ENCODE measurements at regions not wholly inside any gene's neighbourhood (a gene's known extent, or its start where the extent isn't known, plus 50 kb on each side); places are given as distances from the start of the nearest gene placed in this dataset.
"Not testable (repeated sequence)": the region's sequence is repeated elsewhere in the genome, so short reads cannot be mapped to it uniquely, and the experiment has no call there.

- intact Hi-C loops (cut with micrococcal nuclease): no loop called here
Measured at GRCh38 chr13:79183231-79183630, 222.8 kb downstream of the RBM26 start.

GRCh38 chr13:79173691-79174090 lies 232.4 kb downstream of the RBM26 start:
- peaks cover 21% of the 10 kb centered on the region for H3K27me3 Mint-ChIP-seq (ENCODE audit: insufficient read depth)
- DNase-seq (ENCODE audit: low spot score); H3K27ac Mint-ChIP-seq; H3K4me1 Mint-ChIP-seq (ENCODE audit: low read depth); H3K36me3 Mint-ChIP-seq (ENCODE audit: low read depth); intact Hi-C loops (cut with micrococcal nuclease); H3K4me3 Mint-ChIP-seq: not testable (repeated sequence)
- H3K9me3 Mint-ChIP-seq: peaks cover 13% of the 10 kb centered on the region

More at GRCh38 chr13:79183231-79183630, 222.8 kb downstream of the RBM26 start:
- H3K27ac Mint-ChIP-seq: no peak overlapping the region
- peaks cover 18% of the 10 kb centered on the region for H3K27me3 Mint-ChIP-seq (ENCODE audit: insufficient read depth)
- H3K36me3 Mint-ChIP-seq (ENCODE audit: low read depth): no peaks in the 10 kb centered on the region
- H3K4me1 Mint-ChIP-seq (ENCODE audit: low read depth): peaks cover 4% of the 10 kb centered on the region
- no peak overlapping the region for H3K4me3 Mint-ChIP-seq
- no peaks in the 10 kb centered on the region for H3K9me3 Mint-ChIP-seq
- DNase-seq (ENCODE audit: low spot score): no peak

GRCh38 chr13:79172924-79173323 lies 233.1 kb downstream of the RBM26 start:
- H3K36me3 Mint-ChIP-seq (ENCODE audit: low read depth); H3K4me1 Mint-ChIP-seq (ENCODE audit: low read depth); intact Hi-C loops (cut with micrococcal nuclease); H3K4me3 Mint-ChIP-seq; H3K27ac Mint-ChIP-seq; DNase-seq (ENCODE audit: low spot score): not testable (repeated sequence)
- Mint-ChIP-seq H3K27me3 (ENCODE audit: insufficient read depth) (peaks cover 24% of the 10 kb centered on the region), H3K9me3 (peaks cover 13% of the 10 kb centered on the region)

- Mint-ChIP-seq H3K36me3 (ENCODE audit: low read depth) (no peaks in the 10 kb centered on the region), H3K27ac (no peak overlapping the region), H3K4me1 (ENCODE audit: low read depth) (no peaks in the 10 kb centered on the region), H3K27me3 (ENCODE audit: insufficient read depth) (peaks cover 23% of the 10 kb centered on the region), H3K4me3 (no peak overlapping the region), H3K9me3 (peaks cover 13% of the 10 kb centered on the region)
- no peak for DNase-seq (ENCODE audit: low spot score)
- intact Hi-C loops (cut with micrococcal nuclease): no loop called here
Measured at GRCh38 chr13:79171141-79172061, 234.7 kb downstream of the RBM26 start.

GRCh38 chr13:79160818-79161217 lies 245.2 kb downstream of the RBM26 start:
- intact Hi-C loops (cut with micrococcal nuclease): no loop called here
- no peak overlapping the region for H3K4me3 Mint-ChIP-seq
- no peaks in the 10 kb centered on the region for H3K4me1 Mint-ChIP-seq (ENCODE audit: low read depth)
- peaks cover 9% of the 10 kb centered on the region for H3K27me3 Mint-ChIP-seq (ENCODE audit: insufficient read depth)
- no peak for DNase-seq (ENCODE audit: low spot score)
- H3K9me3 Mint-ChIP-seq: no peaks in the 10 kb centered on the region
- no peak overlapping the region for H3K27ac Mint-ChIP-seq
- no peaks in the 10 kb centered on the region for H3K36me3 Mint-ChIP-seq (ENCODE audit: low read depth)

GRCh38 chr13:79155883-79156282 lies 250.2 kb downstream of the RBM26 start:
- DNase-seq (ENCODE audit: low spot score): no peak
- intact Hi-C loops (cut with micrococcal nuclease): no loop called here
- no peaks in the 10 kb centered on the region for H3K9me3 Mint-ChIP-seq
- no peaks in the 10 kb centered on the region for H3K36me3 Mint-ChIP-seq (ENCODE audit: low read depth)
- no peak overlapping the region for H3K27ac Mint-ChIP-seq
- peaks cover 14% of the 10 kb centered on the region for H3K27me3 Mint-ChIP-seq (ENCODE audit: insufficient read depth)
- H3K4me1 Mint-ChIP-seq (ENCODE audit: low read depth): no peaks in the 10 kb centered on the region
- no peak overlapping the region for H3K4me3 Mint-ChIP-seq

- peaks cover 2% of the 10 kb centered on the region for H3K27me3 Mint-ChIP-seq (ENCODE audit: insufficient read depth)
- no peaks in the 10 kb centered on the region for H3K36me3 Mint-ChIP-seq (ENCODE audit: low read depth)
- no peak overlapping the region for H3K27ac Mint-ChIP-seq
- H3K4me3 Mint-ChIP-seq: no peak overlapping the region
- H3K4me1 Mint-ChIP-seq (ENCODE audit: low read depth): no peaks in the 10 kb centered on the region
- intact Hi-C loops (cut with micrococcal nuclease): no loop called here
- DNase-seq (ENCODE audit: low spot score): no peak
- H3K9me3 Mint-ChIP-seq: no peaks in the 10 kb centered on the region
Measured at GRCh38 chr13:79149210-79149609, 256.8 kb downstream of the RBM26 start.

- no peaks in the 10 kb centered on the region for H3K36me3 Mint-ChIP-seq (ENCODE audit: low read depth)
- intact Hi-C loops (cut with micrococcal nuclease): no loop called here
- H3K27me3 Mint-ChIP-seq (ENCODE audit: insufficient read depth): peaks cover 2% of the 10 kb centered on the region
- DNase-seq (ENCODE audit: low spot score): no peak
- H3K9me3 Mint-ChIP-seq: no peaks in the 10 kb centered on the region
- H3K4me3 Mint-ChIP-seq: no peak overlapping the region
- H3K4me1 Mint-ChIP-seq (ENCODE audit: low read depth): no peaks in the 10 kb centered on the region
- H3K27ac Mint-ChIP-seq: no peak overlapping the region
Measured at GRCh38 chr13:79141082-79141481, 265.0 kb downstream of the RBM26 start.

GRCh38 chr13:79128158-79128557 lies 277.9 kb downstream of the RBM26 start:
- Mint-ChIP-seq H3K27ac (no peak overlapping the region), H3K4me1 (ENCODE audit: low read depth) (no peaks in the 10 kb centered on the region), H3K9me3 (no peaks in the 10 kb centered on the region), H3K4me3 (no peak overlapping the region), H3K36me3 (ENCODE audit: low read depth) (no peaks in the 10 kb centered on the region), H3K27me3 (ENCODE audit: insufficient read depth) (peaks cover 3% of the 10 kb centered on the region)
- intact Hi-C loops (cut with micrococcal nuclease): no loop called here
- DNase-seq (ENCODE audit: low spot score): no peak

- Mint-ChIP-seq H3K9me3 (no peaks in the 10 kb centered on the region), H3K27ac (no peak overlapping the region), H3K4me3 (no peak overlapping the region), H3K4me1 (ENCODE audit: low read depth) (no peaks in the 10 kb centered on the region), H3K36me3 (ENCODE audit: low read depth) (no peaks in the 10 kb centered on the region), H3K27me3 (ENCODE audit: insufficient read depth) (peaks cover 2% of the 10 kb centered on the region)
- no peak for DNase-seq (ENCODE audit: low spot score)
- intact Hi-C loops (cut with micrococcal nuclease): no loop called here
Measured at GRCh38 chr13:79126706-79127105, 279.3 kb downstream of the RBM26 start.

GRCh38 chr13:79124183-79124582 lies 281.9 kb downstream of the RBM26 start:
- Mint-ChIP-seq H3K9me3 (no peaks in the 10 kb centered on the region), H3K27ac (no peak overlapping the region), H3K4me1 (ENCODE audit: low read depth) (no peaks in the 10 kb centered on the region), H3K36me3 (ENCODE audit: low read depth) (no peaks in the 10 kb centered on the region), H3K4me3 (no peak overlapping the region), H3K27me3 (ENCODE audit: insufficient read depth) (peaks cover 2% of the 10 kb centered on the region)
- intact Hi-C loops (cut with micrococcal nuclease): no loop called here
- no peak for DNase-seq (ENCODE audit: low spot score)

- H3K4me1 Mint-ChIP-seq (ENCODE audit: low read depth): no peaks in the 10 kb centered on the region
- no peak for DNase-seq (ENCODE audit: low spot score)
- intact Hi-C loops (cut with micrococcal nuclease): no loop called here
- no peaks in the 10 kb centered on the region for H3K9me3 Mint-ChIP-seq
- no peak overlapping the region for H3K27ac Mint-ChIP-seq
- no peaks in the 10 kb centered on the region for H3K36me3 Mint-ChIP-seq (ENCODE audit: low read depth)
- H3K4me3 Mint-ChIP-seq: no peak overlapping the region
- H3K27me3 Mint-ChIP-seq (ENCODE audit: insufficient read depth): no peaks in the 10 kb centered on the region
Measured at GRCh38 chr13:79121286-79121685, 284.8 kb downstream of the RBM26 start.

- H3K27ac Mint-ChIP-seq: no peak overlapping the region
- H3K9me3 Mint-ChIP-seq: no peaks in the 10 kb centered on the region
- H3K4me3 Mint-ChIP-seq: no peak overlapping the region
- H3K36me3 Mint-ChIP-seq (ENCODE audit: low read depth): no peaks in the 10 kb centered on the region
- no peaks in the 10 kb centered on the region for H3K4me1 Mint-ChIP-seq (ENCODE audit: low read depth)
- DNase-seq (ENCODE audit: low spot score): no peak
- no peaks in the 10 kb centered on the region for H3K27me3 Mint-ChIP-seq (ENCODE audit: insufficient read depth)
- intact Hi-C loops (cut with micrococcal nuclease): no loop called here
Measured at GRCh38 chr13:79119578-79120107, 286.4 kb downstream of the RBM26 start.
